SW480 (cell line): ENCODE measurements at regions not wholly inside any gene's neighbourhood (a gene's known extent, or its start where the extent isn't known, plus 50 kb on each side); places are given as distances from the start of the nearest gene placed in this dataset.

Experiments used
- DNase-seq: peaks from one replicate; pipeline ENCODE4 v3.0.0-alpha.2; 2016; ENCODE audit warnings: low spot score

GRCh38 chr13:39233519-39233918 is 195.3 kb downstream of the NHLRC3 start:
- no peak for DNase-seq

GRCh38 chr13:39244561-39245230 is 206.4 kb downstream of the NHLRC3 start:
- DNase-seq: no peak

- DNase-seq: no peak
These were observed 207.4 kb downstream of the NHLRC3 start for GRCh38 chr13:39245688-39246087.

- DNase-seq: no peak
These were observed 211.7 kb downstream of the NHLRC3 start for GRCh38 chr13:39249982-39250381.

GRCh38 chr13:39250440-39250839 is 212.2 kb downstream of the NHLRC3 start:
- no peak for DNase-seq

GRCh38 chr13:39251340-39251739 is 213.1 kb downstream of the NHLRC3 start:
- no peak for DNase-seq

GRCh38 chr13:39253774-39254173 is 215.5 kb downstream of the NHLRC3 start:
- no peak for DNase-seq

GRCh38 chr13:39254601-39255000 is 216.3 kb downstream of the NHLRC3 start:
- no peak for DNase-seq

GRCh38 chr13:39257642-39258041 is 219.4 kb downstream of the NHLRC3 start:
- no peak for DNase-seq

- DNase-seq: no peak
These were observed 221.3 kb downstream of the NHLRC3 start for GRCh38 chr13:39259371-39260140.

- DNase-seq: peak; percentile 53
These were observed 224.8 kb downstream of the NHLRC3 start for GRCh38 chr13:39263033-39263432.

- DNase-seq: no peak
These were observed 225.3 kb downstream of the NHLRC3 start for GRCh38 chr13:39263531-39263930.

- peak; percentile 17 for DNase-seq
These were observed 228.2 kb downstream of the NHLRC3 start for GRCh38 chr13:39266426-39266825.

GRCh38 chr13:39268398-39268797 is 230.1 kb downstream of the NHLRC3 start:
- no peak for DNase-seq

GRCh38 chr13:39269004-39269403 is 230.7 kb downstream of the NHLRC3 start:
- no peak for DNase-seq

GRCh38 chr13:39269411-39269810 is 231.2 kb downstream of the NHLRC3 start:
- DNase-seq: no peak

GRCh38 chr13:39272994-39273393 is 234.7 kb downstream of the NHLRC3 start:
- no peak for DNase-seq

- peak; percentile 39 for DNase-seq
These were observed 235.9 kb downstream of the NHLRC3 start for GRCh38 chr13:39273953-39274738.

- no peak for DNase-seq
These were observed 236.6 kb downstream of the NHLRC3 start for GRCh38 chr13:39274739-39275325.

- DNase-seq: no peak
These were observed 240.8 kb downstream of the NHLRC3 start for GRCh38 chr13:39279077-39279476.

- no peak for DNase-seq
These were observed 243.4 kb downstream of the NHLRC3 start for GRCh38 chr13:39281539-39282150.

GRCh38 chr13:39282400-39282972 is 244.2 kb downstream of the NHLRC3 start:
- no peak for DNase-seq
